ENCODE measurements at regions not wholly inside any gene's neighbourhood (a gene's known extent, or its start where the extent isn't known, plus 50 kb on each side); places are given as distances from the start of the nearest gene placed in this dataset.

- TF ChIP-seq CTCF (IDR thresholded peaks at IDR 0.05) (no peak), POLR2AphosphoS5 (IDR thresholded peaks at IDR 0.05) (no peak), POLR2A (IDR thresholded peaks at IDR 0.05) (no peak), EP300 (IDR thresholded peaks at IDR 0.05; ENCODE audit: low read depth) (no peak)
These were observed 56.0 kb upstream of the HAND2 start for GRCh38 chr4:173585876-173586572.

Measured in transverse colon (tissue), 4 donors.